GM23338 (cell line): ENCODE measurements at regions not wholly inside any gene's neighbourhood (a gene's known extent, or its start where the extent isn't known, plus 50 kb on each side); places are given as distances from the start of the nearest gene placed in this dataset.

Experiments
- CREB1 ChIP-seq: fragments of 250-450 bp; sonication (Bioruptor Pico); IDR thresholded peaks from 2 replicates; pipeline ENCODE4 v1.5.0; 2020; ENCODE audit warnings: low read depth, mild to moderate bottlenecking, moderate library complexity
- CTCF ChIP-seq, 2 experiments: fragments of 200-600 bp in 1 of 2; sonication (generic) in 1 of 2; conservative IDR thresholded peaks; 2 replicates each; pipeline versions ENCODE4 v1.5.1 to v1.6.1; 2016 to 2017; ENCODE audit warnings: antibody characterized with exemption in 2 of 2, low read depth in 2 of 2, mild to moderate bottlenecking in 2 of 2, moderate library complexity in 1 of 2
- ETS1 ChIP-seq: IDR thresholded peaks from 2 replicates; pipeline ENCODE4 v1.6.1; 2016; ENCODE audit warnings: antibody characterized with exemption
- EZH2 ChIP-seq: fragments of 200-600 bp; sonication (generic); IDR thresholded peaks from one replicate; pipeline ENCODE4 v1.8.0; 2017; ENCODE audit warnings: antibody characterized with exemption, mild to moderate bottlenecking, low read depth; ENCODE audit not compliant: unreplicated experiment
- TF ChIP-seq, protein P1 (sequence below): IDR thresholded peaks from one replicate; pipeline ENCODE4 v1.6.1; 2018; ENCODE audit warnings: antibody characterized with exemption; ENCODE audit not compliant: unreplicated experiment

DNA sequence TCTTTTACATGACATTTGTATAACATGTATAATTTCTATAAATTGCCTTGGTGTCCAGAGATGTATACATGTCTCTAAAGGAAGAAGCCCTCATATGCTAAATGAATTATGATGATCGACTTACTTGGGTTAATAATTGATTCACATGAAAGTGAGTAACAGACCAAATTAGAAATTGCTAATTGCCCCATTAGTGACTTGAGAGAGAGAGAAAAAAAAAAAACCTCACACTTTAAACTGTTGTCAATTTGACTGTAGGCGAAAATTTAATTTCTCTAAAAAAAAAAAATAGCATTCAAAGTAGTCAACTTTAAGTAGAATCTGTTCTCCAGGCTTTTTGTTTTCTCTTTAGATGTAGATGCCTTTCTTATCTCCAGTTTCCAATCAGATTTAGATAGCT, 383.3 kb downstream of the SH2D4B start:
- TF ChIP-seq CTCF (conservative IDR thresholded peaks at IDR 0.05; ENCODE audit: low read depth in 2 of 2) (no peak), EZH2 (no peak), CREB1 (CRISPR knock-in tag) (no peak), ETS1 (no peak)
- TF ChIP-seq, protein P1, sequence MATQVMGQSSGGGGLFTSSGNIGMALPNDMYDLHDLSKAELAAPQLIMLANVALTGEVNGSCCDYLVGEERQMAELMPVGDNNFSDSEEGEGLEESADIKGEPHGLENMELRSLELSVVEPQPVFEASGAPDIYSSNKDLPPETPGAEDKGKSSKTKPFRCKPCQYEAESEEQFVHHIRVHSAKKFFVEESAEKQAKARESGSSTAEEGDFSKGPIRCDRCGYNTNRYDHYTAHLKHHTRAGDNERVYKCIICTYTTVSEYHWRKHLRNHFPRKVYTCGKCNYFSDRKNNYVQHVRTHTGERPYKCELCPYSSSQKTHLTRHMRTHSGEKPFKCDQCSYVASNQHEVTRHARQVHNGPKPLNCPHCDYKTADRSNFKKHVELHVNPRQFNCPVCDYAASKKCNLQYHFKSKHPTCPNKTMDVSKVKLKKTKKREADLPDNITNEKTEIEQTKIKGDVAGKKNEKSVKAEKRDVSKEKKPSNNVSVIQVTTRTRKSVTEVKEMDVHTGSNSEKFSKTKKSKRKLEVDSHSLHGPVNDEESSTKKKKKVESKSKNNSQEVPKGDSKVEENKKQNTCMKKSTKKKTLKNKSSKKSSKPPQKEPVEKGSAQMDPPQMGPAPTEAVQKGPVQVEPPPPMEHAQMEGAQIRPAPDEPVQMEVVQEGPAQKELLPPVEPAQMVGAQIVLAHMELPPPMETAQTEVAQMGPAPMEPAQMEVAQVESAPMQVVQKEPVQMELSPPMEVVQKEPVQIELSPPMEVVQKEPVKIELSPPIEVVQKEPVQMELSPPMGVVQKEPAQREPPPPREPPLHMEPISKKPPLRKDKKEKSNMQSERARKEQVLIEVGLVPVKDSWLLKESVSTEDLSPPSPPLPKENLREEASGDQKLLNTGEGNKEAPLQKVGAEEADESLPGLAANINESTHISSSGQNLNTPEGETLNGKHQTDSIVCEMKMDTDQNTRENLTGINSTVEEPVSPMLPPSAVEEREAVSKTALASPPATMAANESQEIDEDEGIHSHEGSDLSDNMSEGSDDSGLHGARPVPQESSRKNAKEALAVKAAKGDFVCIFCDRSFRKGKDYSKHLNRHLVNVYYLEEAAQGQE, result no peak
